GM23338 (cell line): ENCODE measurements at regions not wholly inside any gene's neighbourhood (a gene's known extent, or its start where the extent isn't known, plus 50 kb on each side); places are given as distances from the start of the nearest gene placed in this dataset.

Experiments used
- ATAC-seq: fragments of 200-7000 bp; cut with Tn5 transposase; 3 replicates; pipeline ENCODE4 v1.9.1; 2020
- DNase-seq: peaks from one replicate; pipeline ENCODE4 v3.0.0-alpha.2; 2015; ENCODE audit warnings: low spot score
- H2AFZ ChIP-seq: fragments of 200-600 bp; sonication (generic); 2 replicates; pipeline ENCODE4 v1.8.0; 2016; ENCODE audit warnings: antibody characterized with exemption, mild to moderate bottlenecking, moderate library complexity
- H3F3A ChIP-seq: fragments of 200-600 bp; sonication (generic); replicated peaks from 2 replicates; pipeline ENCODE4 v1.8.0; 2017; ENCODE audit warnings: antibody characterized with exemption, mixed run types, low read depth
- H3K27ac ChIP-seq: fragments of 200-600 bp; sonication (generic); 2 replicates; pipeline ENCODE4 v1.6.1; 2016; ENCODE audit warnings: low read depth
- H3K27me3 ChIP-seq: fragments of 200-600 bp; sonication (generic); 2 replicates; pipeline ENCODE4 v1.8.0; 2016; ENCODE audit warnings: mild to moderate bottlenecking, mixed run types, moderate library complexity; ENCODE audit not compliant: insufficient read depth
- H3K36me3 ChIP-seq: fragments of 200-600 bp; sonication (generic); 2 replicates; pipeline ENCODE4 v1.8.0; 2016; ENCODE audit warnings: mild to moderate bottlenecking; ENCODE audit not compliant: insufficient read depth
- H3K4me1 ChIP-seq: fragments of 200-600 bp; sonication (generic); 2 replicates; pipeline ENCODE4 v1.8.0; 2016; ENCODE audit warnings: mild to moderate bottlenecking, moderate library complexity; ENCODE audit not compliant: insufficient read depth
- H3K4me2 ChIP-seq: fragments of 200-600 bp; sonication (generic); 2 replicates; pipeline ENCODE4 v1.7.1; 2017; ENCODE audit warnings: mixed run types
- H3K4me3 ChIP-seq: fragments of 200-600 bp; sonication (generic); 2 replicates; pipeline ENCODE4 v1.6.1; 2016; ENCODE audit warnings: mixed run types
- H3K79me2 ChIP-seq: fragments of 200-600 bp; sonication (generic); replicated peaks from 2 replicates; pipeline ENCODE4 v1.8.0; 2017; ENCODE audit warnings: mild to moderate bottlenecking; ENCODE audit not compliant: insufficient read depth
- H3K9me2 ChIP-seq: fragments of 200-600 bp; sonication (generic); 2 replicates; pipeline ENCODE4 v1.8.0; 2017; ENCODE audit not compliant: insufficient read depth
- H4K20me1 ChIP-seq: fragments of 200-600 bp; sonication (generic); replicated peaks from 2 replicates; pipeline ENCODE4 v1.8.0; 2017; ENCODE audit warnings: mild to moderate bottlenecking; ENCODE audit not compliant: insufficient read depth
- H3K27ac Mint-ChIP-seq: 2 replicates; pipeline ENCODE4 v1.8.0; 2020; ENCODE audit warnings: inconsistent platforms, mild to moderate bottlenecking, moderate library complexity, mixed read lengths
- H3K27me3 Mint-ChIP-seq: 3 replicates; pipeline ENCODE4 v1.8.0; 2022; ENCODE audit warnings: low read depth, mild to moderate bottlenecking, moderate library complexity, mixed read lengths, inconsistent platforms; ENCODE audit not compliant: insufficient read depth, poor library complexity
- H3K36me3 Mint-ChIP-seq: 3 replicates; pipeline ENCODE4 v1.8.0; 2021; ENCODE audit warnings: low read depth, mild to moderate bottlenecking, inconsistent platforms, moderate library complexity, mixed read lengths
- H3K4me1 Mint-ChIP-seq: 3 replicates; pipeline ENCODE4 v1.8.0; 2020; ENCODE audit warnings: mild to moderate bottlenecking, inconsistent platforms, mixed read lengths
- H3K4me3 Mint-ChIP-seq: 3 replicates; pipeline ENCODE4 v1.8.0; 2021; ENCODE audit warnings: moderate library complexity, mild to moderate bottlenecking, inconsistent platforms, mixed read lengths
- H3K9me3 Mint-ChIP-seq: 3 replicates; pipeline ENCODE4 v1.8.0; 2020; ENCODE audit warnings: moderate library complexity, mild to moderate bottlenecking, inconsistent platforms, mixed read lengths
- CTCF ChIP-seq, 2 experiments: fragments of 200-600 bp in 1 of 2; sonication (generic) in 1 of 2; conservative IDR thresholded peaks; 2 replicates each; pipeline versions ENCODE4 v1.5.1 to v1.6.1; 2016 to 2017; ENCODE audit warnings: antibody characterized with exemption in 2 of 2, low read depth in 2 of 2, mild to moderate bottlenecking in 2 of 2, moderate library complexity in 1 of 2
- ETS1 ChIP-seq: IDR thresholded peaks from 2 replicates; pipeline ENCODE4 v1.6.1; 2016; ENCODE audit warnings: antibody characterized with exemption
- EZH2phosphoT487 ChIP-seq: fragments of 200-600 bp; sonication (generic); IDR thresholded peaks from one replicate; pipeline ENCODE4 v1.8.1; 2018; ENCODE audit warnings: antibody characterized with exemption; ENCODE audit not compliant: unreplicated experiment
- NANOG ChIP-seq: IDR thresholded peaks from 2 replicates; pipeline ENCODE4 v1.6.1; 2016; ENCODE audit warnings: antibody characterized with exemption, borderline replicate concordance
- POLR2AphosphoS5 ChIP-seq: IDR thresholded peaks from 2 replicates; pipeline ENCODE4 v1.6.1; 2016; ENCODE audit warnings: antibody characterized with exemption, low read depth
- REST ChIP-seq: IDR thresholded peaks from one replicate; pipeline ENCODE4 v1.6.1; 2018; ENCODE audit warnings: antibody characterized with exemption; ENCODE audit not compliant: unreplicated experiment
- ZNF114 ChIP-seq: fragments of 250-450 bp; sonication (Bioruptor Pico); IDR thresholded peaks from 2 replicates; pipeline ENCODE4 v1.5.0; 2020; ENCODE audit warnings: mild to moderate bottlenecking, moderate library complexity
- ZNF462 ChIP-seq: fragments of 250-450 bp; sonication (Bioruptor Pico); IDR thresholded peaks from 2 replicates; pipeline ENCODE4 v1.5.0; 2020; ENCODE audit warnings: mild to moderate bottlenecking, moderate library complexity

GRCh38 chr10:71078454-71079145 is 133.8 kb upstream of the UNC5B start (continued):
- no peak for TF ChIP-seq REST
- no peak for TF ChIP-seq EZH2phosphoT487

- Mint-ChIP-seq H3K4me3 (no peak overlapping the region), H3K9me3 (no peaks in the 10 kb centered on the region; the same call in 2 of the 3 replicates), H3K4me1 (peaks cover 23% of the 10 kb centered on the region), H3K27ac (no peak overlapping the region), H3K36me3 (no peaks in the 10 kb centered on the region; the same call in 2 of the 3 replicates), H3K27me3 (peaks cover 2% of the 10 kb centered on the region)
- TF ChIP-seq EZH2phosphoT487 = no peak
- no peak for TF ChIP-seq NANOG
- no peak for TF ChIP-seq POLR2AphosphoS5
- TF ChIP-seq ZNF114 (CRISPR knock-in tag) = no peak
- no peak for TF ChIP-seq ETS1
- no peak for TF ChIP-seq CTCF (conservative IDR thresholded peaks at IDR 0.05; ENCODE audit: low read depth in 2 of 2)
- TF ChIP-seq ZNF462 (CRISPR knock-in tag) = no peak
- no peaks in the 10 kb centered on the region for H3K36me3 ChIP-seq
- no peaks in the 10 kb centered on the region for H3K27me3 ChIP-seq
- H3K4me3 ChIP-seq = no peak overlapping the region
- no peak overlapping the region for H2AFZ ChIP-seq
- no peak for DNase-seq
- H3K4me1 ChIP-seq = no peaks in the 10 kb centered on the region
- ATAC-seq = no peak
- no peaks in the 10 kb centered on the region for H3K9me2 ChIP-seq
- H3F3A ChIP-seq = no peaks in the 10 kb centered on the region
- H3K79me2 ChIP-seq = no peaks in the 10 kb centered on the region
- H3K27ac ChIP-seq = no peak overlapping the region
- no peaks in the 10 kb centered on the region for H4K20me1 ChIP-seq
- no peak overlapping the region for H3K4me2 ChIP-seq
Observed at GRCh38 chr10:71079761-71080380, 132.5 kb upstream of the UNC5B start.
